ENCODE measurements at regions not wholly inside any gene's neighbourhood (a gene's known extent, or its start where the extent isn't known, plus 50 kb on each side); places are given as distances from the start of the nearest gene placed in this dataset.

- TF ChIP-seq CTCF (IDR thresholded peaks at IDR 0.05) (no peak), POLR2A (IDR thresholded peaks at IDR 0.05) (no peak)
These were observed 115.5 kb upstream of the PAXBP1 start for GRCh38 chr21:32887026-32887425.

All from thyroid gland (tissue), 4 donors.